ENCODE measurements at regions not wholly inside any gene's neighbourhood (a gene's known extent, or its start where the extent isn't known, plus 50 kb on each side); places are given as distances from the start of the nearest gene placed in this dataset.
"Not testable (repeated sequence)": the region's sequence is repeated elsewhere in the genome, so short reads cannot be mapped to it uniquely, and the experiment has no call there.

DNA sequence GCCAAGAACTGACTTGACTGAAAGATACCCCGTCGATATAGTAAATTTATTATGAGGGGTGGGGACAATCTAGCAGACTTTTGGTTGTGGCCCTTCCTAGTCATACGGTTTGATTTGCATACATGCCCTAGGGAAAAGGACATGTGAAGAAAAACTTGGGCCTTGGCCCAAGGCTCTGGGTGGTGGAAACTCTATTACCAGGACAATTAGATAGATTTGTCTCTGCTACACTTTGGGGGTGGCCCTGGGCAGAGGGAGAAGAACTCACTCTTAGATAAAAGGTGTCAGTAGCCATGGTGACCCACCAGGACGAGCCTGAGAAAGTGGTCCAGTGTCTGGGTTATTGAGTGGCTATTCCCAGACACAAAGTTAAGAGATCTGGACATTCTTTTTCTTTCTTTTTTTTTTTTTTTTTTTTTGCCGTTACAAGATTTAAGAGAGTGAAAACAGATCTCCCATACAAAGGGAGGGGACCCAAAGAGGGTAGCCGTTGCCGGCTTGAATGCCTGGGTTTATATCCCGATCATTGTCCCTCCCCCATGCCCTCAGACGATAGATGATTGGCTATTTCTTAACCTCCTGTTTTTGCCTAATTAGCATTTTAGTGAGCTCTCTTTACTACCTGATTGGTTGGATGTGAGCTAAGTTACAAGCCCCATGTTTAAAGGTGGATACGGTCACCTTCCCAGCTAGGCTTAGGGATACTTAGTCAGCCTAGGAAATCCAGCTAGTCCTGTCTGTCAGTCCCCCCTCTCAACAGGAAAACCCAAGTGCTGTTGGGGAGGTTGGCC is 96.4 kb upstream of the SMAD3 start:
- DNase-seq, result no peak

DNA sequence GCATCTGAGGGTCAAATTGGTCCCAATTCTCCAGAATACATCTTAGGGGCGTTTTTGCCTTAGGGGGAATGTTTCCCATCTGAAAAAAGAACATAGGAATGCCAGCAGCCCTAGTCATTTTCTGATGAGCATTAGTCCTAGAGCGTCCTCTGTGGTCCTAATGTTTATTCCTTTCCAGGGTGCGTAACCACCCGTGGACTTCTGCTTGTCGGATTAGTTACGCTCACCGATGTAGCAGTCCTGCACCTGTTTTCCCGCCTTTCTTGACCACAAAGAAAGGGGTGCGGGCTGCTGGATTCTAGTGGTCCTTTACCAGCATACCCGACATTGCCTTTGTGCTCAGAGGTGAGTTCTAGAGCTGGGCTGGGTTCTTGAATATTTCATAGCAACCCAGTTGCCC is 91.3 kb upstream of the SMAD3 start:
- not testable (repeated sequence) for DNase-seq

DNA sequence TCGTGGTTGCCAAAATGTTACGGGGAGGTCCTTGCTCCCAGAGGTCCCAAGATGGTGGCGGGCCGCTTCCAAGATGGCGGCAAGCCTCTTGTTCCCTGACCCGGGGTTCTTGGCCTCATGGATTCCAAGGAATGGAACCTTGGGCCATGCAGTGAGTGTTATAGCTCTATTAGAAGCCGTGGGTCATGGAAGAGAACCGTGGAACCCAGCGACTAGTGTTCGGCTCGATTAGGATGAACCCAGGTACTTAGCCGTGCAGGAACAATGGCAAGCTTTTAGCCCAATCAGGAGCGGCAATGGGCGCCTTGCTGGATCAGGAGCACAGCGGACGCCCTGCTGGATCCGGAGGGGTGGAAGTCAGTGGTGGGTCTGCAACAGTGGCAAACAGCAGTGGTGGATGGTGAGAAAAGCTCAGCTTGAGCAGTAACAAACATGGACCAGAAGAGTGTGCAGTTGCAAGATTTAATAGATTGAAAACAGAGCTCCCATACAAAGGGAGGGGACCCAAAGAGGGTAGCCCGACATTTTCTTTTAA is 89.2 kb upstream of the SMAD3 start:
- DNase-seq, result not testable (repeated sequence)

DNA sequence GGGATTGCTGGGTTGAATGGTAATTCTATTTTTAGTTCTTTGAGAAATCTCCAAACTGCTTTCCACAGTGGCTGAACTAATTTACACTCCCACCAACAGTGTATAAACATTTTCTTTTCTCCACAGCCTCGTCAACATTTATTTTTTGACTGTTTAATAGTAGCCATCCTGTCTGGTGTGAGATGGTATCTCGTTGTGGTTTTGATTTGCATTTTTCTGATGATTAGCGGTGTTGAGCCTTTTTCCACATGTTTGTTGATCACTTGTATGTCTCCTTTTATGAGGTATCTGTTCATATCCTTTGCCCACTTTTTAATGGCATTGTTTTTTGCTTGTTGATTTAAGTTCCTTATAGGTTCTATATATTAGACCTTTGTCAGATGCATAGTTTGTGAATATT is 85.1 kb upstream of the SMAD3 start:
- DNase-seq, result not testable (repeated sequence)

DNA sequence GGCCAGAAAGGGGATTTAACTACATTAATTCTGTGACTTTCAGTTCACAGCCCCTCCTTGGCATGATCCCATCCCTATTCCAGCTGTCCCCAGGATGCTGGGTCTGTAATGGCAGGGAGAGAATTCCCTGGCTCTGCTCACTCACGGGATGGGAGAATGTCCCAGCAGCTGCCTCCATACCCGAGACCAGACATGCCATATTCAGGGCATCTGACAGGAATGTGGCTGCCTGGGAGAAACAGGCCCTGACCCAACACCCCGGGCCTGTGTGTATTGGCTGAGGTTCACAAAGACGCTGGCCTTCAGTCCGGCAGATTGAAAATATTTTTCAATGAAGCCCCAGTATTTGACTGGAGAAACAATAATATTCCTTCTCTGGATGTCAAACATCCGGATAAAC is 83.6 kb upstream of the SMAD3 start:
- DNase-seq, result no peak

- no peak for DNase-seq
Observed at GRCh38 chr15:66982250-66982649, 83.2 kb upstream of the SMAD3 start.

DNA sequence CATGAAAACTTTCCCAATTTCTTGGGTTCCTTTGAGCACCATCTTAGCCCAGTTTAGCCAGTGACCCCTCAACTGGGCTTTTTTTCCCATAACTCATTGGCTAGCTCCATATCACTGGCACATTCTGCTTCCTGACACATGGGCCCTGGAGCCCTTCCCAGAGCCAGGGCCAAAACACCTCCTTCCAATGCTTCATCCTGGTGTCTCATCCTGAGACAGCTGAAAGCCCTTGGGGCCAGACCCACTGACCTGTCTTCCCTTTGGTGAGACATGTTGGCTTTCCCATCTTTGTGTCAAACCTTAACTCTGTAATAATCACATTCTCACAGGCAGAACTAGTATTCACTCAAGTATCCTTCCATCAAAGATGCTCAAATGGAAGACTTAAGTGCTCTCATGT is 82.6 kb upstream of the SMAD3 start:
- no peak for DNase-seq

GRCh38 chr15:66985653-66986052 is 79.7 kb upstream of the SMAD3 start:
- DNase-seq, result no peak

DNA sequence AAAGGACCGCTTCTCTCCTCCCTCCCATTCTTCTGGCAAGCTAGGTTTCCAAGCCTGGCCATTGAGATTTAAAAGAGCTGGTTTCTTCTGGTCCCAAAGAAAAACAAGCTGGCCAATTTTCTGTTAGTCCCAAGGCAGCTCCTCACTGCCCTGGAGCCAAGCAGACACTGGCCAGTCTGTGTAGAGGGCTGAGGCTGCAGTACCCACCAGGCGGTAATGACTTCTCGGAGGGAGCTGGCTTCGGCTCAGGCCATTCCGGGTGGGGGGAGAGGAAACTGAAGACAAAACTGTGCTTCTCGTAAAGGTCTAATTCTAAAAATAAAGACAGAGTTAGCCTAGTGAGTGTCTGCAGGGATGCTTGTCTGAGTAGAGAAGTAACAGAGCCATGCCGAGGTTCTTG is 78.5 kb upstream of the SMAD3 start:
- DNase-seq, result no peak

- no peak for DNase-seq
Observed at GRCh38 chr15:66993090-66993489, 72.3 kb upstream of the SMAD3 start.

- peak; percentile 36 for DNase-seq
Observed at GRCh38 chr15:66993874-66994696, 71.3 kb upstream of the SMAD3 start.

DNA sequence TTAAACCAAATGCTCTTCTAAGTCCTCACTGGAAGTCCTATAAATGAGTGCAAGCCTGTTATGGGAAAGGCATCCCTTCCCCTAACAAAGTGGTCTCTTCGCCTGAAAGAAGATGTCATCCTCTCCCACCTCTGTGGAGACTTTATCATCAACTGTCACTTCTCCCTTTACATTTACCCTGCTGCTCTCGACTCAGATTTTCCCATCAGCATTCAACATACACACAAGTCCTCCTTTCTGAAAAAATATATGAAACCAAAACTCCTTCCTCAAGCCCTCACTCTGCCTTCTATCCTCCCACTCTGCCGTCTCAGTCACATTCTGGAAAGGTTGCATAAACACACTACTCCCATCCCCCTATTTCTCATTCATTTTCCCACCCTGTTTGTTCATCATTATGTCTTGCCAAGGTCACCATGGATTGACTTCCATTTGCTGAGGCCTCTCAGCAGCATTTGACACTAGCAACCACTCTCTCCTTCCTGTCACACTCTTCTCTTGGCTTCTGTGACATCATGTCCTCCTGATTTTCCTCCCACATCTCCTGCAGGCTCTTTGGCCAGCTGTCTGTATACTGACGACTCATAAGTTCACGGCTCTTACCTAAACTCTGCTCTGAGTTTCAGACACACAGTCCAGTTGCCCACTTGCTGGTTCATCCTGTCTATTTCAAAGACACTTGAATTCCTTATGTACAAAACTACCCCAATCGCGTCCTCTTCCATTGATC is 70.3 kb upstream of the SMAD3 start:
- DNase-seq, result no peak

GRCh38 chr15:66996094-66996493 is 69.3 kb upstream of the SMAD3 start:
- no peak for DNase-seq

GRCh38 chr15:66997212-66997611 is 68.2 kb upstream of the SMAD3 start:
- DNase-seq, result no peak

GRCh38 chr15:66998234-66998633 is 67.2 kb upstream of the SMAD3 start:
- DNase-seq, result not testable (repeated sequence)

- no peak for DNase-seq
Observed at GRCh38 chr15:66999046-66999968, 66.1 kb upstream of the SMAD3 start.

GRCh38 chr15:67000896-67001295 is 64.5 kb upstream of the SMAD3 start:
- DNase-seq, result no peak

GRCh38 chr15:67002368-67002767 is 63.0 kb upstream of the SMAD3 start:
- DNase-seq, result no peak

GRCh38 chr15:67003586-67003985 is 61.8 kb upstream of the SMAD3 start:
- DNase-seq, result no peak

DNA sequence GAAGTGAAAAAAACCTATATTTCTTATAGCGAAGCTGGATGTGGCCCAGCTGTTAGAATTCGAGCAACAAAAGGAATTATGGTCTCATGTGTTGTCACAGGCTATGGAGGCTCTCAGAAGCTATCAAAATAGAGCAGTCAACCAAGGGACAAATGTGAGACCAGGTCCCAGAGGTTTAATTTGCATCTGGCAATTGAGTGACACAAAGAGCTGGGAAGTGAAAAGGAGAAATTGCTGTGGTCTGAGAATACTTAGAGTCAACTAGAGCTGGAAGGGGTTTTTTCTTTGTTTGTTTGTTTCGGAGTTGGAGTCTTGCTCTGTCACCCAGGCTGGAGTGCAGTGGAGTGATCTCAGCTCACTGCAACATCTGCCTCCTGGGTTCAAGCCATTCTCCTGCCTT is 61.3 kb upstream of the SMAD3 start:
- no peak for DNase-seq

- peak; percentile 84 for DNase-seq
Observed at GRCh38 chr15:67005294-67005996, 60.0 kb upstream of the SMAD3 start.
